Adipocyte (in vitro differentiated cells): ENCODE measurements at regions not wholly inside any gene's neighbourhood (a gene's known extent, or its start where the extent isn't known, plus 50 kb on each side); places are given as distances from the start of the nearest gene placed in this dataset.

Source experiments
- DNase-seq: peaks from one replicate; pipeline ENCODE4 v3.0.0-alpha.2; 2015; ENCODE audit warnings: low read depth
- H3K27me3 ChIP-seq: replicated peaks from 2 replicates; pipeline ENCODE4 v1.7.0; 2013; ENCODE audit warnings: mild to moderate bottlenecking, low read length, moderate library complexity; ENCODE audit not compliant: control insufficient read depth, insufficient read depth
- H3K36me3 ChIP-seq: 2 replicates; pipeline ENCODE4 v1.7.0; 2013; ENCODE audit warnings: low read length, mild to moderate bottlenecking, moderate library complexity; ENCODE audit not compliant: control insufficient read depth, insufficient read depth, severe bottlenecking
- H3K4me1 ChIP-seq: 2 replicates; pipeline ENCODE4 v1.7.0; 2013; ENCODE audit warnings: mild to moderate bottlenecking, low read length, moderate library complexity; ENCODE audit not compliant: control insufficient read depth, insufficient read depth
- H3K4me3 ChIP-seq: 2 replicates; pipeline ENCODE4 v1.7.0; 2013; ENCODE audit warnings: mild to moderate bottlenecking, low read length, moderate library complexity
- H3K9ac ChIP-seq: 2 replicates; pipeline ENCODE4 v1.7.0; 2013; ENCODE audit warnings: mild to moderate bottlenecking, low read length, moderate library complexity
- H3K9me3 ChIP-seq: 2 replicates; pipeline ENCODE4 v1.7.0; 2013; ENCODE audit warnings: mild to moderate bottlenecking, low read length, moderate library complexity; ENCODE audit not compliant: control insufficient read depth

DNA sequence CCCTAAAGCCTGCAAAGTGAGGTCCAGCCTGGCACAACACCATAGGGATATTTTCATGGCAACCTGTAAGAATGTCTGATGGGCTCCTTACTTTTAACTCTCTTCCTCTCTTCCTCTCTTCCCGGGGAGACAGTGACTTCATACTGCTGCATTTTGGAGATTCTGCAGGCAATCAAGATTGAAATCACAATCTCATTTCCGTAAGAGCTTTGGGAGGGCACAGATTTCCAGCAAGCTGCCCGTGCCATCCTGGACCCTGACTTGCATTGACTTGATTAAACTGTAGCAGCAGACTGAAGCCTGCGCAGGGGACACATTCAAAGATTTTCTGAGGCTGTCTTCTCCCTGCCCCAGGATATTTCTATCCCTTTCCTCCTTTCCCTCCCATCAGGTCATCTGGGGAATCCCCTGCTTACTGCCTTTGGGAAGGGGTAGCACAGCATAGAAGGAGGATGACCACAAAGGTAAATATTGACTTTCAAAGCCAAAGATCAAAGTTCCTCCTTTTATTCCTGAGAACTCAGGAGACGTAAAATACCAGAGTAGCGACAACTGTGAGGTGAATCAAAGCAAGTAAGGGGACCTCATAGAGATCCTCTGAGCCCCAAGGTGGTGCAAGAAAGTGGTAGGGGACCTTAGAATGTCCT, 504.0 kb upstream of the ARID1B start:
- peaks cover 4% of the 10 kb centered on the region for H3K9me3 ChIP-seq
- no peaks in the 10 kb centered on the region for H3K27me3 ChIP-seq
- DNase-seq: no peak
- H3K36me3 ChIP-seq: no peaks in the 10 kb centered on the region
- H3K4me3 ChIP-seq: no peak overlapping the region
- H3K4me1 ChIP-seq: no peaks in the 10 kb centered on the region
- no peak overlapping the region for H3K9ac ChIP-seq

- Histone ChIP-seq H3K4me1 (no peaks in the 10 kb centered on the region), H3K9ac (no peak overlapping the region), H3K27me3 (no peaks in the 10 kb centered on the region), H3K36me3 (no peaks in the 10 kb centered on the region), H3K9me3 (no peaks in the 10 kb centered on the region), H3K4me3 (no peak overlapping the region)
- DNase-seq: no peak
Measured at GRCh38 chr6:156269751-156270369, 507.3 kb upstream of the ARID1B start.

- DNase-seq: no peak
Measured at GRCh38 chr6:156268849-156269248, 508.3 kb upstream of the ARID1B start.

GRCh38 chr6:156262014-156262413, 515.2 kb upstream of the ARID1B start:
- DNase-seq: no peak
- Histone ChIP-seq H3K27me3 (no peaks in the 10 kb centered on the region), H3K36me3 (no peaks in the 10 kb centered on the region), H3K9me3 (no peaks in the 10 kb centered on the region), H3K4me1 (no peaks in the 10 kb centered on the region), H3K4me3 (no peak overlapping the region), H3K9ac (no peak overlapping the region)

More at GRCh38 chr6:156268849-156269248, 508.3 kb upstream of the ARID1B start:
- H3K9ac ChIP-seq: no peak overlapping the region
- no peaks in the 10 kb centered on the region for H3K27me3 ChIP-seq
- H3K4me1 ChIP-seq: no peaks in the 10 kb centered on the region
- no peak overlapping the region for H3K4me3 ChIP-seq
- no peaks in the 10 kb centered on the region for H3K9me3 ChIP-seq
- no peaks in the 10 kb centered on the region for H3K36me3 ChIP-seq

DNA sequence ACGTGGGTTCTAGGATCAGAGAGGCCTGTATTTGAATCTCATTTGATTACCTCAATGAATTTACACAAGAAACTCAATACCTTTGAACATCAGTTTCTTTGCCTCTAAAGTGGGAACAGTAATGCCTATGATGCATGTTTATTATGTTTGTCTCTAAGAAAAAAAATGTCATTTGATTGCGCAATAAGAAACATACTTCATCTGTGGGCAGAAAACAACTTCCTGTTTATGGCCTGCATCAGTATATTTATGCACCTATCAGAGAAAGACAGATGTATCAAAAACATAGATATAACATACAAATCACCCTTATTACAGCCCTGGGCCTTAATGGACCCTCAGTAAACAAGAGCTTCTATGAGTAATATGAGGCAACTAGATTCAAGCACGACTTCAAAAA, 516.4 kb upstream of the ARID1B start:
- no peak for DNase-seq
- Histone ChIP-seq H3K4me1 (no peaks in the 10 kb centered on the region), H3K36me3 (no peaks in the 10 kb centered on the region), H3K27me3 (no peaks in the 10 kb centered on the region), H3K9ac (no peak overlapping the region), H3K9me3 (no peaks in the 10 kb centered on the region), H3K4me3 (no peak overlapping the region)

DNA sequence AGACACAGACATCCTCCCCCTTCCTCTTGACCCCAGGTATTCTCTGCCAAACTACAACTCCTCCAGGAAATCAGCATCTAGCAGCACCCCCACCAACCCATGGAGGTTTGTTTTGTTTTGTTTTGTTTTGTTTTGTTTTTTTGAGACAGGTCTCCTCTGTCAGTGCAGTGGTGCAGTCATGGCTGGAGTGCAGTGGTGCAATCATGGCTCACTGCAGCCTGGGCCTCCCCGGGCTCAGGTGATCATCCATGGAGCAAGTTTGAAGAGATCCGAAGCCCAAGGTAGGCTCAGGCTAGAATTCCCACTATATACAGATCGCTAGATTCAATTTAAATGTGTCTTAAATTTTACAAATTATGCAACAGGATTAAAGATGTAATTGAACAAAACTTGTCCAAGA, 518.2 kb upstream of the ARID1B start:
- H3K4me3 ChIP-seq: no peak overlapping the region
- H3K27me3 ChIP-seq: no peaks in the 10 kb centered on the region
- no peak overlapping the region for H3K9ac ChIP-seq
- no peaks in the 10 kb centered on the region for H3K36me3 ChIP-seq
- H3K4me1 ChIP-seq: no peaks in the 10 kb centered on the region
- DNase-seq: no peak
- no peaks in the 10 kb centered on the region for H3K9me3 ChIP-seq

DNA sequence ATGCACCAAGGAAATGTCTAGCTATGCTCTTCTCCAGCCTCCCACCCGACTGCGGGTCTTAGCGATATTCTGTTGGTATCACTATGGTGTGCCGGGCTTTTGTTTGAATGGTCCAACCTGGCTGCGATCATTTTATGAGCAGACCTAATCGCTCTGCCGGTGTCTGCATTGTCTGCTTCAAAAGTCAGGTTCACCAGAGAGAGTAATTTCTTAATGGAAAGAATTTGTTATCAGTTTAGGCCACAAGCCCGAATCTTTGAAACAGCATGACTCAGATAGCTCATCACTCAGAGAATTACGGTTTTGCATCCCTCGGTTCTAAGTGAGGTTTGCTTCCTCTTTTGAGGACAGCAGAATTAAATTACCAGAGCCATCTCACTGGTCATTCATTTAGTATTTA, 521.0 kb upstream of the ARID1B start:
- H3K4me3 ChIP-seq: no peak overlapping the region
- H3K27me3 ChIP-seq: no peaks in the 10 kb centered on the region
- no peaks in the 10 kb centered on the region for H3K4me1 ChIP-seq
- no peak overlapping the region for H3K9ac ChIP-seq
- DNase-seq: no peak
- no peaks in the 10 kb centered on the region for H3K9me3 ChIP-seq
- H3K36me3 ChIP-seq: no peaks in the 10 kb centered on the region

- Histone ChIP-seq H3K27me3 (no peaks in the 10 kb centered on the region), H3K9ac (no peak overlapping the region)
Measured at GRCh38 chr6:156254240-156254639, 522.9 kb upstream of the ARID1B start.

GRCh38 chr6:156250593-156250992, 526.6 kb upstream of the ARID1B start:
- no peak overlapping the region for H3K4me3 ChIP-seq
- no peaks in the 10 kb centered on the region for H3K9me3 ChIP-seq
- DNase-seq: no peak
- H3K9ac ChIP-seq: no peak overlapping the region
- H3K27me3 ChIP-seq: no peaks in the 10 kb centered on the region
- no peaks in the 10 kb centered on the region for H3K4me1 ChIP-seq
- H3K36me3 ChIP-seq: no peaks in the 10 kb centered on the region

More at GRCh38 chr6:156254240-156254639, 522.9 kb upstream of the ARID1B start:
- Histone ChIP-seq H3K4me3 (no peak overlapping the region), H3K36me3 (no peaks in the 10 kb centered on the region), H3K9me3 (no peaks in the 10 kb centered on the region), H3K4me1 (no peaks in the 10 kb centered on the region)
- no peak for DNase-seq

DNA sequence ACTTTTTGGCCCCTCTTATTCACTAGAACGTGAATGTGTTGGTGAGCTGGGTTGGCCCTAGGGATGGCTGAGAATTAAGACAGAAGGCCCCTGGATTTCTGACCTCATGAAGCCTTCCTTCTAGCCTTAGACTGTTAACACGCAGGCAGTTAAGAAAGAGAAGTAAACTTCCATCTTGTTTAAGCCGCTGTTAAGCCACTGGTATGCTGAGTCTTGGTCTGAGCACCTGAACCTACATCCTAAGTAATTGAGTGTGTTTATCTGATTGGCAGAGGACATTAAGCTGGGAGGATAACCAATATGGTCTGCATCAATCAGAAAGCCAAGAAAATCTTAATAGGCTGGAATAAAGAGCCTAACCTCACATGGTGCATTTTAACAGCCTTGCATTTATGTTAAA, 535.0 kb upstream of the ARID1B start:
- no peaks in the 10 kb centered on the region for H3K27me3 ChIP-seq
- H3K9me3 ChIP-seq: no peaks in the 10 kb centered on the region
- no peak for DNase-seq
- H3K36me3 ChIP-seq: no peaks in the 10 kb centered on the region
- H3K4me1 ChIP-seq: no peaks in the 10 kb centered on the region
- no peak overlapping the region for H3K9ac ChIP-seq
- no peak overlapping the region for H3K4me3 ChIP-seq

DNA sequence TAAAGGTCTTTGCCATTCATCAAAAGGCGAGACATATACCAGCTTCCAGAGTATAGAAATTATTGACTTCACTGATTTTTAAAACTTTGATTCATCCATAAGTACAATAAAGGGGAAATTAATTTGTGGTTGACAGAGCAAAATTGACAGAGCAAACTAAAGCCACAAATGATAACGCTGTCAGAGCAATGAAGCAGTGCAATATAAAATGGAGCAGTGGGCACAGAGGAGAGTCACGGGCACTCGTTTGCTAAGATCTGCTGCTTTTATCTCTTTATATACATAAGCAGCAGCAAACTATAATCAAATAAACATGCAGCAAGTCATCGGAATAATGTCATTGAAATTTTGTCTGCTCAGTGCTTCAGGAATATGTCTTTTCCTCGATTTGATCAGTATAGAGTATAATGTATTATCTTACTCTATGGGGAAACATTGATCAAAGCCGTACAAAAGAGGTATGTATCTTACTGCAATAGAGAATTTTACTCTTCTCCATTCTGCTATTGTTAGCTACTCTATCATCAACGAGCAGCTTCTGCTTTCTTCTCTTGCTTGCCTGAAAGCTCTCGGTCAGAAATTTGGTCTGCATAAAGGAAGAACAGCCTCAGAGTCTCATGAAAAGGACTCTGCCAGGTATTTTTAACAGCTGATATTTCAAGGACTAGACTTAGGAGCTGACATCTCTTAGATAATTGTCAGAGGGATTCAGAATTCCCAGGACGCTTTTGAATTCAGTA, 546.0 kb upstream of the ARID1B start:
- no peaks in the 10 kb centered on the region for H3K27me3 ChIP-seq
- H3K9ac ChIP-seq: no peak overlapping the region
- no peaks in the 10 kb centered on the region for H3K4me1 ChIP-seq
- DNase-seq: no peak
- H3K9me3 ChIP-seq: no peaks in the 10 kb centered on the region
- no peak overlapping the region for H3K4me3 ChIP-seq
- H3K36me3 ChIP-seq: no peaks in the 10 kb centered on the region
